IMR-90 (cell line): ENCODE measurements at regions not wholly inside any gene's neighbourhood (a gene's known extent, or its start where the extent isn't known, plus 50 kb on each side); places are given as distances from the start of the nearest gene placed in this dataset.

ENCODE experiments used
- ATAC-seq: fragments of 200-7000 bp; cut with Tn5 transposase; 2 replicates; pipeline ENCODE4 v1.9.1; 2020; ENCODE audit warnings: low read depth, mild to moderate bottlenecking, moderate library complexity
- BruUV-seq: library from RNA; stranded (reverse); fragments of 400-500 nt; replicated peaks from 2 replicates; lab custom pipeline; 2021; lab: Mats Ljungman, UMichigan
- CTCF ChIA-PET: fragments of 300-600 bp; formaldehyde crosslinking; extraction: SDS; loops from one replicate; lab custom pipeline; 2021; ENCODE audit warnings: antibody characterized with exemption; lab: Yijun Ruan, JAX
- POLR2A ChIA-PET: fragments of 300-600 bp; sonication (Branson Sonifier 250); formaldehyde crosslinking; loops from one replicate; lab custom pipeline; 2022; ENCODE audit warnings: antibody characterized with exemption; ENCODE audit not compliant: unreplicated experiment; lab: Charles Lee
- DNase-seq: peaks from one replicate; pipeline ENCODE4 v3.0.0; 2013
- H2AFZ ChIP-seq: replicated peaks from 2 replicates; pipeline ENCODE3; 2013; ENCODE audit warnings: low read length, mild to moderate bottlenecking; ENCODE audit not compliant: poor library complexity
- H2AK5ac ChIP-seq: 2 replicates; pipeline ENCODE4 v1.6.1; 2013; ENCODE audit warnings: low read depth, low read length, inconsistent platforms
- H2AK9ac ChIP-seq: replicated peaks from 2 replicates; pipeline ENCODE3; 2013; ENCODE audit warnings: mild to moderate bottlenecking, low read depth, low read length, moderate library complexity; ENCODE audit not compliant: poor library complexity
- H2BK120ac ChIP-seq: 2 replicates; pipeline ENCODE4 v1.6.1; 2013; ENCODE audit warnings: low read depth, low read length, inconsistent platforms
- H2BK15ac ChIP-seq: 3 replicates; pipeline ENCODE4 v1.6.1; 2013; ENCODE audit warnings: low read depth, low read length, inconsistent platforms
- H2BK20ac ChIP-seq: 2 replicates; pipeline ENCODE4 v1.6.1; 2013; ENCODE audit warnings: low read depth, mild to moderate bottlenecking, inconsistent platforms, low read length, moderate library complexity
- H2BK5ac ChIP-seq: 2 replicates; pipeline ENCODE4 v1.6.1; 2013; ENCODE audit warnings: mild to moderate bottlenecking, low read depth, low read length, inconsistent platforms; ENCODE audit not compliant: poor library complexity, severe bottlenecking
- H3K14ac ChIP-seq: replicated peaks from 2 replicates; pipeline ENCODE4 v1.6.1; 2013; ENCODE audit warnings: low read depth, low read length, inconsistent platforms
- H3K18ac ChIP-seq: 2 replicates; pipeline ENCODE4 v1.6.1; 2013; ENCODE audit warnings: low read depth, low read length, control low read depth
- H3K23ac ChIP-seq: 2 replicates; pipeline ENCODE4 v1.6.1; 2013; ENCODE audit warnings: low read depth, low read length, inconsistent platforms
- H3K27ac ChIP-seq: 2 replicates; pipeline ENCODE4 v1.5.1; 2013; ENCODE audit warnings: mild to moderate bottlenecking, control low read depth, low read length; ENCODE audit not compliant: insufficient read depth
- H3K27me3 ChIP-seq: 2 replicates; pipeline ENCODE4 v1.6.1; 2013; ENCODE audit warnings: low read length; ENCODE audit not compliant: control insufficient read depth, insufficient read depth
- H3K36me3 ChIP-seq: 2 replicates; pipeline ENCODE4 v1.6.1; 2013; ENCODE audit warnings: low read length, mixed read lengths; ENCODE audit not compliant: control insufficient read depth, insufficient read depth
- H3K4ac ChIP-seq: 2 replicates; pipeline ENCODE4 v1.6.1; 2013; ENCODE audit warnings: low read depth, low read length, inconsistent platforms
- H3K4me1 ChIP-seq: 2 replicates; pipeline ENCODE4 v1.6.1; 2013; ENCODE audit warnings: low read length, mixed read lengths; ENCODE audit not compliant: control insufficient read depth, insufficient read depth
- H3K4me2 ChIP-seq: 2 replicates; pipeline ENCODE4 v1.6.1; 2013; ENCODE audit warnings: low read depth, mild to moderate bottlenecking, control low read depth, low read length, moderate library complexity
- H3K4me3 ChIP-seq: 2 replicates; pipeline ENCODE4 v1.5.1; 2013; ENCODE audit warnings: low read depth, mild to moderate bottlenecking, control low read depth, low read length, moderate library complexity; ENCODE audit not compliant: insufficient read depth
- H3K56ac ChIP-seq: 2 replicates; pipeline ENCODE4 v1.6.1; 2013; ENCODE audit warnings: low read length, inconsistent platforms; ENCODE audit not compliant: insufficient read depth; ENCODE audit errors: extremely low read depth
- H3K79me1 ChIP-seq, 2 experiments: 2 replicates each; pipeline ENCODE4 v1.6.1; 2013; ENCODE audit warnings: low read length in 2 of 2, inconsistent platforms in 1 of 2, low read depth in 1 of 2
- H3K9ac ChIP-seq: 2 replicates; pipeline ENCODE4 v1.6.1; 2013; ENCODE audit warnings: low read depth, low read length, control low read depth
- H3K9me1 ChIP-seq: 2 replicates; pipeline ENCODE4 v1.6.1; 2013; ENCODE audit warnings: low read length, inconsistent platforms; ENCODE audit not compliant: insufficient read depth
- H3K9me3 ChIP-seq: 2 replicates; pipeline ENCODE4 v1.6.1; 2013; ENCODE audit warnings: low read length; ENCODE audit not compliant: control insufficient read depth, insufficient read depth
- H4K20me1 ChIP-seq: 2 replicates; pipeline ENCODE4 v1.6.1; 2013; ENCODE audit warnings: low read length, inconsistent platforms; ENCODE audit not compliant: insufficient read depth
- H4K5ac ChIP-seq: 2 replicates; pipeline ENCODE4 v1.6.1; 2013; ENCODE audit warnings: mild to moderate bottlenecking, low read depth, low read length, control low read depth
- H4K8ac ChIP-seq, 2 experiments: 2 replicates each; pipeline ENCODE4 v1.6.1; 2013; ENCODE audit warnings: low read depth in 2 of 2, low read length in 2 of 2, control low read depth in 1 of 2, inconsistent platforms in 1 of 2
- H4K91ac ChIP-seq: 2 replicates; pipeline ENCODE4 v1.6.1; 2013; ENCODE audit warnings: low read depth, low read length, inconsistent platforms; ENCODE audit not compliant: insufficient read depth
- BHLHE40 ChIP-seq: fragments of 150-350 bp; IDR thresholded peaks from 2 replicates; pipeline ENCODE4 v1.6.1; 2016; ENCODE audit warnings: mild to moderate bottlenecking, low read depth, low read length
- CEBPB ChIP-seq: IDR thresholded peaks from 2 replicates; pipeline ENCODE4 v1.6.1; 2012; ENCODE audit warnings: low read depth, low read length, improper control_type of control experiment
- CHD1 ChIP-seq: IDR thresholded peaks from 2 replicates; pipeline ENCODE4 v1.6.1; 2012; ENCODE audit warnings: low read depth, low read length, improper control_type of control experiment
- FOS ChIP-seq: fragments of 150-350 bp; IDR thresholded peaks from 2 replicates; pipeline ENCODE4 v1.6.1; 2016; ENCODE audit warnings: low read depth, low read length
- MAFK ChIP-seq: IDR thresholded peaks from 2 replicates; pipeline ENCODE4 v1.6.1; 2012; ENCODE audit warnings: low read depth, low read length, improper control_type of control experiment
- MAZ ChIP-seq: IDR thresholded peaks from 2 replicates; pipeline ENCODE4 v1.6.1; 2012; ENCODE audit warnings: low read depth, mild to moderate bottlenecking, low read length, improper control_type of control experiment, moderate library complexity, borderline replicate concordance
- MXI1 ChIP-seq: IDR thresholded peaks from 2 replicates; pipeline ENCODE4 v1.6.1; 2012; ENCODE audit warnings: low read depth, mild to moderate bottlenecking, low read length, moderate library complexity, borderline replicate concordance
- NFE2L2 ChIP-seq: fragments of 150-350 bp; IDR thresholded peaks from 2 replicates; pipeline ENCODE4 v1.6.1; 2016; ENCODE audit warnings: low read depth, mild to moderate bottlenecking, low read length
- POLR2A ChIP-seq: IDR thresholded peaks from 2 replicates; pipeline ENCODE4 v1.6.1; 2012; ENCODE audit warnings: mild to moderate bottlenecking, low read depth, low read length
- RAD21 ChIP-seq: IDR thresholded peaks from 2 replicates; pipeline ENCODE4 v1.6.1; 2012; ENCODE audit warnings: low read length, improper control_type of control experiment
- RCOR1 ChIP-seq: IDR thresholded peaks from 2 replicates; pipeline ENCODE4 v1.6.1; 2012; ENCODE audit warnings: mild to moderate bottlenecking, low read length, improper control_type of control experiment; ENCODE audit not compliant: insufficient replicate concordance
- RFX5 ChIP-seq: IDR thresholded peaks from 2 replicates; pipeline ENCODE4 v1.8.0; 2012; ENCODE audit warnings: low read depth, mild to moderate bottlenecking, low read length, moderate library complexity
- WGBS, 2 experiments: methylation state at CpG; one replicate each; pipeline versions ENCODE4 v1.1.5 to v1.1.7; 2013; ENCODE audit warnings: missing lambda C conversion rate in 2 of 2; ENCODE audit not compliant: insufficient read length in 1 of 2; ENCODE audit errors: extremely low coverage in 2 of 2; 5-methylcytosine and 5-hydroxymethylcytosine counted together
- dilution Hi-C: fragments of 300-500 bp; cut with HindIII; formaldehyde crosslinking; loops from one replicate; pipeline ENCODE4 v1.14.3; 2018; ENCODE audit warnings: low sequenced_read_pairs; ENCODE audit not compliant: unreplicated experiment
- in situ Hi-C: fragments of 300-500 bp; cut with MboI; formaldehyde crosslinking; loops from 3 replicates; pipeline ENCODE4 v1.14.3; 2019; ENCODE audit warnings: low sequenced_read_pairs, inconsistent platforms, mixed read lengths
- intact Hi-C: fragments of 100-400 bp; cut with micrococcal nuclease; formaldehyde crosslinking; loops from 2 replicates; pipeline ENCODE4 v1.10.0; 2022
- TF ChIP-seq, protein P1 (sequence below): fragments of 150-350 bp; IDR thresholded peaks from 2 replicates; pipeline ENCODE4 v1.6.1; 2017; ENCODE audit warnings: mild to moderate bottlenecking, antibody characterized with exemption, low read length, low read depth
- TF ChIP-seq, protein P2 (sequence below): conservative IDR thresholded peaks from 2 replicates; pipeline ENCODE4 v1.5.1; 2012; ENCODE audit warnings: mild to moderate bottlenecking, low read depth, low read length, improper control_type of control experiment
- TF ChIP-seq, protein P3 (sequence below): fragments of 150-350 bp; IDR thresholded peaks from 2 replicates; pipeline ENCODE4 v1.6.1; 2016; ENCODE audit warnings: low read depth, mild to moderate bottlenecking, low read length, moderate library complexity, borderline replicate concordance

DNA sequence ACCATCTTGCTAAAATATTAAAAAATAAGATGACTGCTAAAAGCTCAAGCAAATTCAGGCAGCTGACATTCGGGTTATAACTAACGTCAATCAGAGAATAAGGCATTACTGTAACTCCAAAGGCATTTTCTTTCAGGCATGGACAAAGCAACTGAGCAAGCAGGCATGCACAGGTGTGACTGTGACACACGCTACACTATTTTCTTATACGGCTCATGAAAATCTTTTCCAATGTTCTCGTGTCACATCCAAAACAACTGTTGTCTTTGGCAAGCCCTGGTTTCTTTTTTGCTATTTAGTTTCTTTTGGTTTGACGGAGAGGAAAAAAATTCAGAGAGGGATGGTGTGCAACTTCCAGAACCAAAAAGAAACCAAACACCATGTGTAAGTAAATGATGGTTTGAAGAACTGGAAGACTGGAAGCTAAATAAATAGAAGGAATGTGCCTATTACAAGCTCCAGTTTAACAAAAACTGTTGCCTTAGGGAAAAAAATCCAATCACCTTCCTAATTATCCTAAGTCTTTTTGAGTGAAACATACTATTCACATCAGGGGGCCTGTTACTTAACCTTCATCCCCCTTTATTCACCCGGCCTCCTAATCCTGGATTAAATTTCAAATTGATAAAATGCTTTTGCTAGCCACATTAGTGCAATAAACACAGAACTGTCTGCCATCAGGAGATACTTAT, 277.6 kb downstream of the PSAT1 start:
- H3K9me1 ChIP-seq: no peaks in the 10 kb centered on the region
- H2BK15ac ChIP-seq: no peak overlapping the region
- H2BK5ac ChIP-seq: no peak overlapping the region
- ChIA-PET CTCF (interaction anchor here (0.6 kb wide), 1 partner anchor 397 kb away, joined by 9 read pairs; no protein-coding TSS in a partner anchor), POLR2A (no interaction called here)
- no peak overlapping the region for H2AK5ac ChIP-seq
- H3K56ac ChIP-seq: no peak overlapping the region
- ATAC-seq: no peak
- no peaks in the 10 kb centered on the region for H3K9me3 ChIP-seq
- in situ Hi-C loops (loop anchor here (25.0 kb wide), 1 partner anchor 988 kb away; the partner anchor contains the start of gene TLE4), intact Hi-C loops (no loop called here), dilution Hi-C loops (no loop called here)
- no peak overlapping the region for H3K14ac ChIP-seq
- no peak overlapping the region for H3K4me3 ChIP-seq
- H3K27ac ChIP-seq: no peak overlapping the region
- no peaks in the 10 kb centered on the region for H3K36me3 ChIP-seq
- no peak overlapping the region for H4K91ac ChIP-seq
- no peak overlapping the region for H2BK120ac ChIP-seq
- no peak overlapping the region for H2AFZ ChIP-seq
- H3K79me1 ChIP-seq: no peaks in the 10 kb centered on the region
- no peaks in the 10 kb centered on the region; the same call in 1 of the 2 replicates for H3K27me3 ChIP-seq
- WGBS, 2 experiments: 93% methylated on average over 2 of the region's 7 CpGs; no CpG with 5 or more reads in 1 of the 2 experiments
- H3K4me1 ChIP-seq: peaks cover 2% of the 10 kb centered on the region; the same call in 1 of the 2 replicates
- H3K9ac ChIP-seq: no peak overlapping the region
- no TSS peak for BruUV-seq
- H3K23ac ChIP-seq: no peak overlapping the region
- H4K8ac ChIP-seq: no peak overlapping the region
- H3K4ac ChIP-seq: no peak overlapping the region
- no peak overlapping the region; the same call in 1 of the 2 replicates for H3K18ac ChIP-seq
- H4K20me1 ChIP-seq: no peaks in the 10 kb centered on the region
- no peak overlapping the region; the same call in 1 of the 2 replicates for H4K5ac ChIP-seq
- H2AK9ac ChIP-seq: no peak overlapping the region
- peak overlapping the region; percentile 22; the same call in 1 of the 2 replicates for H3K4me2 ChIP-seq
- H2BK20ac ChIP-seq: no peak overlapping the region
- no peak for DNase-seq
- TF ChIP-seq BHLHE40 (no peak), MXI1 (no peak), RAD21 (no peak), CHD1 (no peak), POLR2A (no peak), RCOR1 (no peak), CEBPB (no peak), MAZ (no peak), RFX5 (no peak), NFE2L2 (no peak), FOS (no peak), MAFK (no peak)
- TF ChIP-seq, protein P1, sequence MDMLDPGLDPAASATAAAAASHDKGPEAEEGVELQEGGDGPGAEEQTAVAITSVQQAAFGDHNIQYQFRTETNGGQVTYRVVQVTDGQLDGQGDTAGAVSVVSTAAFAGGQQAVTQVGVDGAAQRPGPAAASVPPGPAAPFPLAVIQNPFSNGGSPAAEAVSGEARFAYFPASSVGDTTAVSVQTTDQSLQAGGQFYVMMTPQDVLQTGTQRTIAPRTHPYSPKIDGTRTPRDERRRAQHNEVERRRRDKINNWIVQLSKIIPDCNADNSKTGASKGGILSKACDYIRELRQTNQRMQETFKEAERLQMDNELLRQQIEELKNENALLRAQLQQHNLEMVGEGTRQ: no peak
- TF ChIP-seq, protein P2, sequence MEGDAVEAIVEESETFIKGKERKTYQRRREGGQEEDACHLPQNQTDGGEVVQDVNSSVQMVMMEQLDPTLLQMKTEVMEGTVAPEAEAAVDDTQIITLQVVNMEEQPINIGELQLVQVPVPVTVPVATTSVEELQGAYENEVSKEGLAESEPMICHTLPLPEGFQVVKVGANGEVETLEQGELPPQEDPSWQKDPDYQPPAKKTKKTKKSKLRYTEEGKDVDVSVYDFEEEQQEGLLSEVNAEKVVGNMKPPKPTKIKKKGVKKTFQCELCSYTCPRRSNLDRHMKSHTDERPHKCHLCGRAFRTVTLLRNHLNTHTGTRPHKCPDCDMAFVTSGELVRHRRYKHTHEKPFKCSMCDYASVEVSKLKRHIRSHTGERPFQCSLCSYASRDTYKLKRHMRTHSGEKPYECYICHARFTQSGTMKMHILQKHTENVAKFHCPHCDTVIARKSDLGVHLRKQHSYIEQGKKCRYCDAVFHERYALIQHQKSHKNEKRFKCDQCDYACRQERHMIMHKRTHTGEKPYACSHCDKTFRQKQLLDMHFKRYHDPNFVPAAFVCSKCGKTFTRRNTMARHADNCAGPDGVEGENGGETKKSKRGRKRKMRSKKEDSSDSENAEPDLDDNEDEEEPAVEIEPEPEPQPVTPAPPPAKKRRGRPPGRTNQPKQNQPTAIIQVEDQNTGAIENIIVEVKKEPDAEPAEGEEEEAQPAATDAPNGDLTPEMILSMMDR: no peak
- TF ChIP-seq, protein P3, sequence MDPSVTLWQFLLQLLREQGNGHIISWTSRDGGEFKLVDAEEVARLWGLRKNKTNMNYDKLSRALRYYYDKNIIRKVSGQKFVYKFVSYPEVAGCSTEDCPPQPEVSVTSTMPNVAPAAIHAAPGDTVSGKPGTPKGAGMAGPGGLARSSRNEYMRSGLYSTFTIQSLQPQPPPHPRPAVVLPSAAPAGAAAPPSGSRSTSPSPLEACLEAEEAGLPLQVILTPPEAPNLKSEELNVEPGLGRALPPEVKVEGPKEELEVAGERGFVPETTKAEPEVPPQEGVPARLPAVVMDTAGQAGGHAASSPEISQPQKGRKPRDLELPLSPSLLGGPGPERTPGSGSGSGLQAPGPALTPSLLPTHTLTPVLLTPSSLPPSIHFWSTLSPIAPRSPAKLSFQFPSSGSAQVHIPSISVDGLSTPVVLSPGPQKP: no peak
